Right lobe of liver (tissue), 4 donors: ENCODE measurements at regions not wholly inside any gene's neighbourhood (a gene's known extent, or its start where the extent isn't known, plus 50 kb on each side); places are given as distances from the start of the nearest gene placed in this dataset.

ENCODE experiments used
- POLR2A ChIP-seq: fragments of 450-650 bp; IDR thresholded peaks from one replicate; pipeline ENCODE4 v1.6.1; 2017; ENCODE audit warnings: antibody characterized with exemption, mild to moderate bottlenecking
- TF ChIP-seq, protein P1 (sequence below), 4 donors: fragments of 200-600 bp in 3 of 4; fragments of 450-650 bp in 1 of 4; IDR thresholded peaks; one replicate each; pipeline versions ENCODE4 v1.5.1 to v1.8.0; 2016 to 2022; ENCODE audit warnings: antibody characterized with exemption in 4 of 4, mild to moderate bottlenecking in 2 of 4
- donor health status: DM: no; HTN: no; CAD: no.
- donor health status: DM: no; HTN: no; CAD: no.
- donor health status: DM: no; HTN: yes; CAD: no.

DNA sequence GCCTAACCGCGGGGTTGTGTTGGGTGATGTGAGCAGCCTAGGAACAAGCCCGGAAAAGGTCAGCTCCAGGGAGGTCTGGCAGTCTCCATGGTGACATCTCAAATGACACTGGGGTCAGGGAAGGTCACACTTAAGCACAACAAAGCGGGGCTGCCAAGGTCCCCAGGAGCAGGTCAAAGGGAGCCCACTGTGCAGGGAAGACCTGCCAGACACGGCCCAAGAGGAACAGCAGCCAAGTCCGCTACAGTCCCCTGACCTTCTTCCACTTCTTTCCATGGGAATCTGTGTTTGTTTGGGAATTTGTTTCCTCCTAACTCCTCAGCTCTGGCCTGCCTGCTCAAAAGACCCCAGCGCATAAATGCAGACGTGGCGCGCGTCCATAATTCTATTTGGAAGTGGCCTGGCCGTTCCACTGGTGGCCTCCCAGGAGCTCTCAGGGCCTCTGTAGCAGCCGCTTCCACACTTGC lies 232.1 kb upstream of the COPS8 start:
- TF ChIP-seq, protein P1, sequence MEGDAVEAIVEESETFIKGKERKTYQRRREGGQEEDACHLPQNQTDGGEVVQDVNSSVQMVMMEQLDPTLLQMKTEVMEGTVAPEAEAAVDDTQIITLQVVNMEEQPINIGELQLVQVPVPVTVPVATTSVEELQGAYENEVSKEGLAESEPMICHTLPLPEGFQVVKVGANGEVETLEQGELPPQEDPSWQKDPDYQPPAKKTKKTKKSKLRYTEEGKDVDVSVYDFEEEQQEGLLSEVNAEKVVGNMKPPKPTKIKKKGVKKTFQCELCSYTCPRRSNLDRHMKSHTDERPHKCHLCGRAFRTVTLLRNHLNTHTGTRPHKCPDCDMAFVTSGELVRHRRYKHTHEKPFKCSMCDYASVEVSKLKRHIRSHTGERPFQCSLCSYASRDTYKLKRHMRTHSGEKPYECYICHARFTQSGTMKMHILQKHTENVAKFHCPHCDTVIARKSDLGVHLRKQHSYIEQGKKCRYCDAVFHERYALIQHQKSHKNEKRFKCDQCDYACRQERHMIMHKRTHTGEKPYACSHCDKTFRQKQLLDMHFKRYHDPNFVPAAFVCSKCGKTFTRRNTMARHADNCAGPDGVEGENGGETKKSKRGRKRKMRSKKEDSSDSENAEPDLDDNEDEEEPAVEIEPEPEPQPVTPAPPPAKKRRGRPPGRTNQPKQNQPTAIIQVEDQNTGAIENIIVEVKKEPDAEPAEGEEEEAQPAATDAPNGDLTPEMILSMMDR (IDR thresholded peaks at IDR 0.05) = no peak
- no peak for TF ChIP-seq POLR2A
